WERI-Rb-1 (cell line): ENCODE measurements at regions not wholly inside any gene's neighbourhood (a gene's known extent, or its start where the extent isn't known, plus 50 kb on each side); places are given as distances from the start of the nearest gene placed in this dataset.
A peak's percentile ranks its signal among the peaks of the same experiment; 100 is the strongest.

Source experiments
- DNase-seq: peaks from one replicate; pipeline ENCODE4 v3.0.0-alpha.2; 2020
- H3K27ac ChIP-seq: fragments of 250-450 bp; sonication (Bioruptor Pico); 2 replicates; pipeline ENCODE4 v1.5.1; 2020; ENCODE audit warnings: mild to moderate bottlenecking, moderate library complexity
- H3K27me3 ChIP-seq: fragments of 250-450 bp; sonication (Bioruptor Pico); 2 replicates; pipeline ENCODE4 v1.5.1; 2021; ENCODE audit warnings: mild to moderate bottlenecking, low read depth, moderate library complexity; ENCODE audit not compliant: insufficient read depth, severe bottlenecking
- H3K36me3 ChIP-seq: fragments of 250-450 bp; sonication (Bioruptor Pico); 2 replicates; pipeline ENCODE4 v1.5.1; 2020; ENCODE audit warnings: mild to moderate bottlenecking, moderate library complexity
- H3K4me3 ChIP-seq: 2 replicates; pipeline ENCODE4 v1.5.1; 2011; ENCODE audit warnings: low read depth, mild to moderate bottlenecking, control low read depth, low read length
- H3K9me3 ChIP-seq: fragments of 250-450 bp; sonication (Bioruptor Pico); 2 replicates; pipeline ENCODE4 v1.5.1; 2021; ENCODE audit warnings: mild to moderate bottlenecking, moderate library complexity; ENCODE audit not compliant: severe bottlenecking
- CTCF ChIP-seq: IDR thresholded peaks from 2 replicates; pipeline ENCODE4 v1.5.1; 2011; ENCODE audit warnings: low read depth, mild to moderate bottlenecking, control low read depth, inconsistent platforms, low read length

- DNase-seq: peak; percentile 53
- no peak for TF ChIP-seq CTCF
- Histone ChIP-seq H3K27ac (no peak overlapping the region), H3K9me3 (no peaks in the 10 kb centered on the region), H3K27me3 (no peaks in the 10 kb centered on the region), H3K4me3 (no peak overlapping the region), H3K36me3 (no peaks in the 10 kb centered on the region)
Measured at GRCh38 chr13:76645632-76646031, 240.6 kb downstream of the KCTD12 start.

- Histone ChIP-seq H3K36me3 (no peaks in the 10 kb centered on the region), H3K27me3 (no peaks in the 10 kb centered on the region), H3K27ac (no peak overlapping the region), H3K9me3 (no peaks in the 10 kb centered on the region), H3K4me3 (no peak overlapping the region)
- DNase-seq: no peak
- no peak for TF ChIP-seq CTCF
Measured at GRCh38 chr13:76644906-76645305, 241.3 kb downstream of the KCTD12 start.

- Histone ChIP-seq H3K4me3 (no peak overlapping the region), H3K27me3 (no peaks in the 10 kb centered on the region), H3K27ac (no peak overlapping the region), H3K9me3 (no peaks in the 10 kb centered on the region), H3K36me3 (no peaks in the 10 kb centered on the region)
- no peak for DNase-seq
- TF ChIP-seq CTCF: no peak
Measured at GRCh38 chr13:76643596-76643995, 242.6 kb downstream of the KCTD12 start.

- DNase-seq: no peak
- no peak overlapping the region for H3K27ac ChIP-seq
- no peaks in the 10 kb centered on the region for H3K36me3 ChIP-seq
- TF ChIP-seq CTCF: no peak
- H3K27me3 ChIP-seq: no peaks in the 10 kb centered on the region
- no peaks in the 10 kb centered on the region for H3K9me3 ChIP-seq
- no peak overlapping the region for H3K4me3 ChIP-seq
Measured at GRCh38 chr13:76641056-76641455, 245.1 kb downstream of the KCTD12 start.

- Histone ChIP-seq H3K4me3 (no peak overlapping the region), H3K27me3 (no peaks in the 10 kb centered on the region), H3K27ac (no peak overlapping the region), H3K9me3 (no peaks in the 10 kb centered on the region), H3K36me3 (no peaks in the 10 kb centered on the region)
- TF ChIP-seq CTCF: no peak
- no peak for DNase-seq
Measured at GRCh38 chr13:76638882-76639281, 247.3 kb downstream of the KCTD12 start.

- DNase-seq: no peak
- Histone ChIP-seq H3K9me3 (no peaks in the 10 kb centered on the region), H3K27ac (no peak overlapping the region), H3K4me3 (no peak overlapping the region), H3K36me3 (no peaks in the 10 kb centered on the region), H3K27me3 (no peaks in the 10 kb centered on the region)
- TF ChIP-seq CTCF: no peak
Measured at GRCh38 chr13:76638181-76638580, 248.0 kb downstream of the KCTD12 start.
